Ishikawa (cell line): ENCODE measurements at regions not wholly inside any gene's neighbourhood (a gene's known extent, or its start where the extent isn't known, plus 50 kb on each side); places are given as distances from the start of the nearest gene placed in this dataset.

Source experiments
- CEBPB ChIP-seq: IDR thresholded peaks from 2 replicates; pipeline ENCODE4 v1.6.1; 2012
- CREB1 ChIP-seq: IDR thresholded peaks from 2 replicates; pipeline ENCODE4 v1.6.1; 2012; ENCODE audit warnings: low read depth
- EGR1 ChIP-seq: IDR thresholded peaks from 2 replicates; pipeline ENCODE4 v1.6.1; 2012
- EP300 ChIP-seq: IDR thresholded peaks from 2 replicates; pipeline ENCODE4 v1.6.1; 2012; ENCODE audit warnings: borderline replicate concordance
- FOXM1 ChIP-seq: IDR thresholded peaks from 2 replicates; pipeline ENCODE4 v1.6.1; 2012; ENCODE audit warnings: low read depth, borderline replicate concordance
- MAX ChIP-seq: IDR thresholded peaks from 2 replicates; pipeline ENCODE4 v1.6.1; 2012
- NFIC ChIP-seq: IDR thresholded peaks from 2 replicates; pipeline ENCODE4 v1.6.1; 2012
- RAD21 ChIP-seq: IDR thresholded peaks from 2 replicates; pipeline ENCODE4 v1.6.1; 2012; ENCODE audit warnings: low read depth
- REST ChIP-seq: IDR thresholded peaks from 2 replicates; pipeline ENCODE4 v1.6.1; 2012; ENCODE audit warnings: low read depth, mild to moderate bottlenecking
- TAF1 ChIP-seq: IDR thresholded peaks from 2 replicates; pipeline ENCODE4 v1.6.1; 2012; ENCODE audit warnings: low read depth, mild to moderate bottlenecking
- TCF12 ChIP-seq: IDR thresholded peaks from 2 replicates; pipeline ENCODE4 v1.6.1; 2012; ENCODE audit warnings: low read depth
- TEAD4 ChIP-seq: IDR thresholded peaks from 2 replicates; pipeline ENCODE4 v1.6.1; 2012
- USF1 ChIP-seq: IDR thresholded peaks from 2 replicates; pipeline ENCODE4 v1.6.1; 2012
- YY1 ChIP-seq: IDR thresholded peaks from 2 replicates; pipeline ENCODE4 v1.6.1; 2012; ENCODE audit warnings: low read depth
- ZBTB7A ChIP-seq: IDR thresholded peaks from 2 replicates; pipeline ENCODE4 v1.6.1; 2012; ENCODE audit warnings: low read depth

GRCh38 chr6:137313928-137314855, 95.0 kb upstream of the IFNGR1 start:
- TF ChIP-seq FOXM1: no peak
- TF ChIP-seq RAD21: peak; percentile 91
- TF ChIP-seq TEAD4: peak; percentile 51
- TF ChIP-seq ZBTB7A: no peak
- peak; percentile 35; the same call in 1 of the 2 replicates for TF ChIP-seq EGR1
- TF ChIP-seq USF1: no peak

GRCh38 chr6:137313211-137313610, 94.0 kb upstream of the IFNGR1 start:
- no peak for TF ChIP-seq TEAD4
- TF ChIP-seq EP300: no peak
- no peak for TF ChIP-seq EGR1
- no peak for TF ChIP-seq CEBPB
- TF ChIP-seq FOXM1: no peak
- TF ChIP-seq TAF1: no peak
- TF ChIP-seq CREB1: no peak
- TF ChIP-seq TCF12: no peak
- no peak for TF ChIP-seq USF1
- no peak for TF ChIP-seq ZBTB7A

- TF ChIP-seq RAD21 (no peak), TEAD4 (no peak), TCF12 (no peak), REST (no peak), YY1 (no peak), MAX (no peak), TAF1 (no peak), FOXM1 (no peak), EP300 (no peak), ZBTB7A (no peak), NFIC (no peak), CREB1 (no peak), USF1 (no peak), CEBPB (no peak), EGR1 (no peak)
These were observed 92.8 kb upstream of the IFNGR1 start for GRCh38 chr6:137311940-137312339.

- TF ChIP-seq CEBPB: no peak
- TF ChIP-seq USF1: peak; percentile 7; the same call in 1 of the 2 replicates
- TF ChIP-seq NFIC: peak; percentile 72
- TF ChIP-seq ZBTB7A: no peak
- no peak; the same call in 1 of the 2 replicates for TF ChIP-seq TEAD4
- TF ChIP-seq TCF12: no peak
These were observed 90.0 kb upstream of the IFNGR1 start for GRCh38 chr6:137309078-137309762.

- TF ChIP-seq YY1: no peak
These were observed 88.1 kb upstream of the IFNGR1 start for GRCh38 chr6:137307163-137307854.

- no peak for TF ChIP-seq REST
- no peak for TF ChIP-seq RAD21
- no peak for TF ChIP-seq FOXM1
- TF ChIP-seq YY1: no peak
- TF ChIP-seq CREB1: no peak
- no peak for TF ChIP-seq TEAD4
- TF ChIP-seq ZBTB7A: no peak
- TF ChIP-seq USF1: no peak
- no peak for TF ChIP-seq MAX
- TF ChIP-seq EP300: no peak
These were observed 86.5 kb upstream of the IFNGR1 start for GRCh38 chr6:137305691-137306090.
